ENCODE measurements at regions not wholly inside any gene's neighbourhood (a gene's known extent, or its start where the extent isn't known, plus 50 kb on each side); places are given as distances from the start of the nearest gene placed in this dataset.

GRCh38 chr2:8238521-8239230, 443.2 kb upstream of the ID2 start:
- DNase-seq (ENCODE audit: low spot score): no peak
- TF ChIP-seq CTCF (IDR thresholded peaks at IDR 0.05): no peak
- Histone ChIP-seq H3K4me3 (no peak overlapping the region), H3K9me3 (peaks cover 0 to 2% of the 10 kb centered on the region in 2 donors), H3K4me1 (peaks cover 0 to 7% of the 10 kb centered on the region in 2 donors), H3K27me3 (no peaks in the 10 kb centered on the region), H3K27ac (peak overlapping the region; percentile 12 to 59), H3K36me3 (no peaks in the 10 kb centered on the region)

GRCh38 chr2:8239531-8240088, 442.2 kb upstream of the ID2 start:
- H3K27ac ChIP-seq: no peak overlapping the region
- no peak for TF ChIP-seq CTCF (IDR thresholded peaks at IDR 0.05)
- H3K36me3 ChIP-seq: no peaks in the 10 kb centered on the region

GRCh38 chr2:8241317-8241716, 440.5 kb upstream of the ID2 start:
- Histone ChIP-seq H3K4me3 (no peak overlapping the region), H3K9me3 (peaks cover 0 to 5% of the 10 kb centered on the region in 2 donors), H3K27me3 (no peaks in the 10 kb centered on the region), H3K36me3 (no peaks in the 10 kb centered on the region), H3K27ac (no peak overlapping the region), H3K4me1 (no peaks in the 10 kb centered on the region)
- no peak for TF ChIP-seq CTCF (IDR thresholded peaks at IDR 0.05)
- no peak for DNase-seq (ENCODE audit: low spot score)

More at GRCh38 chr2:8239531-8240088, 442.2 kb upstream of the ID2 start:
- H3K4me1 ChIP-seq: peaks cover 0 to 7% of the 10 kb centered on the region in 2 donors
- peaks cover 0 to 5% of the 10 kb centered on the region in 2 donors for H3K9me3 ChIP-seq
- no peaks in the 10 kb centered on the region for H3K27me3 ChIP-seq
- no peak overlapping the region for H3K4me3 ChIP-seq
- DNase-seq (ENCODE audit: low spot score): peak; percentile 13

GRCh38 chr2:8242739-8243138, 439.1 kb upstream of the ID2 start:
- H3K4me3 ChIP-seq: no peak overlapping the region
- TF ChIP-seq CTCF (IDR thresholded peaks at IDR 0.05): no peak
- H3K9me3 ChIP-seq: peaks cover 0 to 5% of the 10 kb centered on the region in 2 donors
- H3K36me3 ChIP-seq: no peaks in the 10 kb centered on the region
- DNase-seq (ENCODE audit: low spot score): no peak
- H3K27ac ChIP-seq: no peak overlapping the region
- H3K27me3 ChIP-seq: no peaks in the 10 kb centered on the region
- H3K4me1 ChIP-seq: peaks cover 0 to 8% of the 10 kb centered on the region in 2 donors

GRCh38 chr2:8243748-8244400, 438.0 kb upstream of the ID2 start:
- Histone ChIP-seq H3K4me1 (peaks cover 0 to 13% of the 10 kb centered on the region in 2 donors), H3K9me3 (peaks cover 0 to 5% of the 10 kb centered on the region in 2 donors), H3K36me3 (no peaks in the 10 kb centered on the region), H3K27ac (no peak overlapping the region), H3K27me3 (no peaks in the 10 kb centered on the region), H3K4me3 (no peak overlapping the region)
- TF ChIP-seq CTCF (IDR thresholded peaks at IDR 0.05): no peak
- DNase-seq (ENCODE audit: low spot score): no peak

Data from right atrium auricular region (tissue), 2 donors.